ENCODE measurements at regions not wholly inside any gene's neighbourhood (a gene's known extent, or its start where the extent isn't known, plus 50 kb on each side); places are given as distances from the start of the nearest gene placed in this dataset.

- no peak for ATAC-seq (replicated peaks)
- Mint-ChIP-seq H3K27me3 (peaks cover 0 to 2% of the 10 kb centered on the region in 2 donors), H3K4me3 (no peak overlapping the region), H3K4me1 (peaks cover 6 to 13% of the 10 kb centered on the region in 2 donors), H3K9me3 (no peaks in the 10 kb centered on the region), H3K27ac (no peak overlapping the region), H3K36me3 (no peaks in the 10 kb centered on the region)
- DNase-seq, result no peak
Measured at GRCh38 chr6:139640921-139641320, 266.5 kb upstream of the CITED2 start.

DNA sequence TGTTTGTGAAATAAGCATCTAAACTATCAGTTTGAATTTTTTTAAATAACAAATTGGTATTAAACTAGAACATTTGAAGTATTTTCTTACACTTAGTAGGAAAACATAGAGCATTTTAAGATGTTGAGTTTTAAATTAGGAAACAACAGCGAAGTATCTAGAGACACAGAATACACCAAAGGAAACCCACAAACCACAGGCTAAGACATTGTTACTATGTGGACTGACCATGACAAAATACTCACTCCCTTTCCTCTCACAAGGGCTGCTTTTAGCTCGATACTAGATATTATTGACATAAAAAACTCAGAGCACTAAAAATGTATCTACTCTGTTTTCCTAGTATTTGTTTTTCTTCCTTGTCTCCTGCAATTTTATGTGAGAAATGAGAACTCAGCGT, 266.0 kb upstream of the CITED2 start:
- H3K9me3 Mint-ChIP-seq, result no peaks in the 10 kb centered on the region
- peak in 1 of 2 donors; percentile 34 for ATAC-seq (replicated peaks)
- no peak overlapping the region for H3K4me3 Mint-ChIP-seq
- no peak overlapping the region for H3K27ac Mint-ChIP-seq
- peaks cover 6 to 13% of the 10 kb centered on the region in 2 donors for H3K4me1 Mint-ChIP-seq
- H3K27me3 Mint-ChIP-seq, result peaks cover 0 to 7% of the 10 kb centered on the region in 2 donors
- no peak for DNase-seq
- no peaks in the 10 kb centered on the region for H3K36me3 Mint-ChIP-seq

DNA sequence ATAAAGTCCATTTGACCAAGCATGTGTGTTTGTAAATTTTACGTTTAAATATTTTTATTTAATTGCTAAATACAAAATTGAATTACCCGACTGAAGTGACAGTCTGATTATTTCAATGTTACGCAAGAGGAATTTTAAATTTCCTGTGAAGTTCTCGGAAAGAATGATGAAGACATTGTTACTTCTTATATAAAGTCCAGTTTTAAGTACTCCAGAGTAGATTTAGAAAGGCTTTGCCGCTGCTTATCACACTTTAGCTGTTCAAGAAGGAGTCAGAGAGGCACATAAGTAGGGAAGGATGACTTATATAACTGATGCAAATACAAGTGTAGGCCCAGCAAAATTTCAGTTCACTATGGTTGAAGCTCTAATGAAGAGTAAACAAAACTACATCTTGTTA, 265.1 kb upstream of the CITED2 start:
- H3K27me3 Mint-ChIP-seq, result peaks cover 0 to 7% of the 10 kb centered on the region in 2 donors
- DNase-seq, result no peak
- no peak overlapping the region for H3K27ac Mint-ChIP-seq
- no peaks in the 10 kb centered on the region for H3K36me3 Mint-ChIP-seq
- H3K4me1 Mint-ChIP-seq, result peaks cover 6 to 13% of the 10 kb centered on the region in 2 donors
- ATAC-seq (replicated peaks), result no peak
- no peak overlapping the region for H3K4me3 Mint-ChIP-seq
- H3K9me3 Mint-ChIP-seq, result no peaks in the 10 kb centered on the region

GRCh38 chr6:139638179-139638941, 263.9 kb upstream of the CITED2 start:
- H3K9me3 Mint-ChIP-seq, result no peaks in the 10 kb centered on the region
- DNase-seq, result no peak
- peaks cover 0 to 7% of the 10 kb centered on the region in 2 donors for H3K27me3 Mint-ChIP-seq
- H3K36me3 Mint-ChIP-seq, result no peaks in the 10 kb centered on the region
- no peak overlapping the region for H3K4me3 Mint-ChIP-seq
- ATAC-seq (replicated peaks), result no peak
- peaks cover 6 to 13% of the 10 kb centered on the region in 2 donors for H3K4me1 Mint-ChIP-seq
- no peak overlapping the region for H3K27ac Mint-ChIP-seq

DNA sequence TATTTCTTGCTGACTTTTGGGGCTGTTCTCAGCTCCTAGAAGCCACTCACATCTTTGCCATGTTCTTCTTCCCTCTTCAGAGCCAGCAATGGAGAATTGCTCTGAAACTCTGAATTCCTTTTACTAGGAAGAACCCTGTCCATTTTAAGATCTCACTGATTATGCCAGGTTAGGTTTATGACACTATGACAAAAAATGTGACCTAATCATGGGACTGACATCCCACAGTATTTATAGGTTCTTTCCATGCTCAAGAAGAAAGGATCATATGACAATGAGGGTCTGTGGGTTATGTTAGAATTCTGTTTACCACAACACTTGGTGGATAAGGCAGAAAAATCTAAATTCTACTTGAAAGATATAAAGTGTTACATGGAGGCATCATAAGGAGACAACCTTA, 263.3 kb upstream of the CITED2 start:
- H3K27me3 Mint-ChIP-seq, result peaks cover 0 to 7% of the 10 kb centered on the region in 2 donors
- no peak overlapping the region for H3K4me3 Mint-ChIP-seq
- no peaks in the 10 kb centered on the region for H3K36me3 Mint-ChIP-seq
- H3K27ac Mint-ChIP-seq, result no peak overlapping the region
- ATAC-seq (replicated peaks) (no peak), DNase-seq (no peak)
- H3K4me1 Mint-ChIP-seq, result peaks cover 6 to 13% of the 10 kb centered on the region in 2 donors
- H3K9me3 Mint-ChIP-seq, result no peaks in the 10 kb centered on the region

- H3K4me3 Mint-ChIP-seq, result no peak overlapping the region
- H3K9me3 Mint-ChIP-seq, result no peaks in the 10 kb centered on the region
- H3K27ac Mint-ChIP-seq, result no peak overlapping the region
- no peak for DNase-seq
- H3K4me1 Mint-ChIP-seq, result peaks cover 6 to 10% of the 10 kb centered on the region in 2 donors
- no peak for ATAC-seq (replicated peaks)
- H3K27me3 Mint-ChIP-seq, result peaks cover 0 to 7% of the 10 kb centered on the region in 2 donors
- no peaks in the 10 kb centered on the region for H3K36me3 Mint-ChIP-seq
Measured at GRCh38 chr6:139636391-139636790, 261.9 kb upstream of the CITED2 start.

DNA sequence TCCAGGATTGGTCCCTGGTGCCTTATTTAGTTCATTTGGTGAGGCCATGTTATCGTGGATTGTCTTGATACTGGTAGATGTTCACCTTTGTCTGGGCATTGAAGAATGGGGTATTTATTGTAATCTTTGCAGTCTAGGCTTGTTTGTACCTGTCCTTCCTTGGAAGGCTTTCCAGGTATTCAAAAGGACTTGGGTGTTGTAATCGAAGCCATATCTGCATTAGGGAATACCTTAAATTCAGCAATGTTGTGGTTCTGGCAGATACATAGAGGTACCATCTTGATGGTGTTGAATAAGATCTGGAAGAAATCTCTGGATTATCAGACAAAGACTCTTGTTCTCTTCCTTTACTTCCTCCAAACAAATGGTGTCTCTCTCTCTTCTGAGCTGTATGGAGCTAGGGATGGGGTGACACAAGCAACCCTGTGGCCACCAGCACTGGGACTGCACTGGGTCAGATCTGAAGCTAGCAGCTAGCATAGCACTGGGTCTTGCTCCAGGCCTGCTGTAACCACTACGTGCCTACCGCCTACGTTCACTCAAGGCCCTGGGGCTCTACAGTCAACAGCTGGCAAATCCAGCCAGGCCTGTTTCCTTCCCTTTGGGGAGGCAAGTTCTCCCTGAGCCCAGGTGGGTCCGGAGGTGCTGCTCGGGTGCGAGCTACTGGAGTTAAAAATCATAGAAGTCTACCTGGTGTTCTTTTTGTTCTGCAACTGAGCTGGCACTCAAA, 261.1 kb upstream of the CITED2 start:
- no peak for ATAC-seq (replicated peaks)

DNA sequence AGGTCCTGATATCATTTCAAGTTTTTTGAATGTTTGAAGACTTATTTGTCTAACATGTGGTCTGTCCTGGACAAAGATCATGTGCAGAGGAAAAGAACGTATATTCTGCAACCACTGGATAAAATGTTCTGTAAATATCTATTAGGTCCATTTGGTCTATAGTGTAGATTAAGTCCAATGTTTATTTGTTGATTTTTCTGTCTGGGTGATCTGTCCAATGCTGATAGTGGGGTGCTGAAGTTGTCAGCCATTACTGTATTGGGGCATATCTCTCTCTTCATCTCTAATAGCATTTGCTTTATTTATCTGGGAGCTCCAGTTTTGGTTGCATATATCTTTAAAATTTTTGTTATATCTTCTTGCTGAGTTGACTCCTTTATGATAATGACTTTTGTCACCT, 258.4 kb upstream of the CITED2 start:
- H3K27ac Mint-ChIP-seq, result no peak overlapping the region
- no peaks in the 10 kb centered on the region for H3K4me1 Mint-ChIP-seq
- no peak overlapping the region for H3K4me3 Mint-ChIP-seq
- no peak for DNase-seq
- H3K9me3 Mint-ChIP-seq, result peaks cover 0 to 2% of the 10 kb centered on the region in 2 donors
- H3K36me3 Mint-ChIP-seq, result no peaks in the 10 kb centered on the region
- no peak for ATAC-seq (replicated peaks)
- H3K27me3 Mint-ChIP-seq, result peaks cover 0 to 7% of the 10 kb centered on the region in 2 donors

More for the DNA sequence above, 261.1 kb upstream of the CITED2 start:
- no peak for DNase-seq
- Mint-ChIP-seq H3K9me3 (peaks cover 0 to 2% of the 10 kb centered on the region in 2 donors), H3K4me1 (peaks cover 2 to 3% of the 10 kb centered on the region in 2 donors), H3K27ac (no peak overlapping the region), H3K36me3 (no peaks in the 10 kb centered on the region), H3K27me3 (peaks cover 0 to 7% of the 10 kb centered on the region in 2 donors), H3K4me3 (no peak overlapping the region)

- Mint-ChIP-seq H3K4me3 (no peak overlapping the region), H3K4me1 (peaks cover 0 to 3% of the 10 kb centered on the region in 2 donors), H3K27me3 (no peaks in the 10 kb centered on the region), H3K27ac (no peak overlapping the region), H3K9me3 (peaks cover 0 to 2% of the 10 kb centered on the region in 2 donors), H3K36me3 (no peaks in the 10 kb centered on the region)
- ATAC-seq (replicated peaks), result no peak
- no peak for DNase-seq
Measured at GRCh38 chr6:139628270-139628669, 253.8 kb upstream of the CITED2 start.

GRCh38 chr6:139627091-139627490, 252.6 kb upstream of the CITED2 start:
- no peak overlapping the region for H3K27ac Mint-ChIP-seq
- no peak for DNase-seq
- no peaks in the 10 kb centered on the region for H3K27me3 Mint-ChIP-seq
- H3K4me3 Mint-ChIP-seq, result no peak overlapping the region
- H3K9me3 Mint-ChIP-seq, result peaks cover 0 to 2% of the 10 kb centered on the region in 2 donors
- no peaks in the 10 kb centered on the region for H3K36me3 Mint-ChIP-seq
- no peak for ATAC-seq (replicated peaks)
- peaks cover 0 to 3% of the 10 kb centered on the region in 2 donors for H3K4me1 Mint-ChIP-seq

GRCh38 chr6:139625998-139626975, 251.8 kb upstream of the CITED2 start:
- Mint-ChIP-seq H3K4me1 (peaks cover 0 to 3% of the 10 kb centered on the region in 2 donors), H3K4me3 (no peak overlapping the region), H3K27me3 (no peaks in the 10 kb centered on the region), H3K9me3 (peaks cover 0 to 2% of the 10 kb centered on the region in 2 donors), H3K27ac (no peak overlapping the region), H3K36me3 (no peaks in the 10 kb centered on the region)
- ATAC-seq (replicated peaks) (no peak), DNase-seq (no peak)

- H3K36me3 Mint-ChIP-seq, result no peaks in the 10 kb centered on the region
- H3K9me3 Mint-ChIP-seq, result no peaks in the 10 kb centered on the region
- H3K27me3 Mint-ChIP-seq, result no peaks in the 10 kb centered on the region
- peaks cover 0 to 3% of the 10 kb centered on the region in 2 donors for H3K4me1 Mint-ChIP-seq
- DNase-seq, result no peak
- no peak for ATAC-seq (replicated peaks)
- H3K4me3 Mint-ChIP-seq, result no peak overlapping the region
- H3K27ac Mint-ChIP-seq, result no peak overlapping the region
Measured at GRCh38 chr6:139625081-139625939, 250.9 kb upstream of the CITED2 start.

- H3K4me1 Mint-ChIP-seq, result peaks cover 0 to 3% of the 10 kb centered on the region in 2 donors
- no peaks in the 10 kb centered on the region for H3K36me3 Mint-ChIP-seq
- H3K27ac Mint-ChIP-seq, result no peak overlapping the region
- no peaks in the 10 kb centered on the region for H3K27me3 Mint-ChIP-seq
- no peaks in the 10 kb centered on the region for H3K9me3 Mint-ChIP-seq
- H3K4me3 Mint-ChIP-seq, result no peak overlapping the region
- no peak for ATAC-seq (replicated peaks)
- DNase-seq, result no peak
Measured at GRCh38 chr6:139623372-139623771, 248.9 kb upstream of the CITED2 start.

Measured in stimulated activated naive B cell treated with anti-CD40 and anti-IgM and Interleukin-4, amounts not matched to agents 10 μg/mL and 1 μg/mL and 100 μg/mL, for 72 hours (primary cell).